Adrenal gland (tissue), 9 donors: ENCODE measurements at regions not wholly inside any gene's neighbourhood (a gene's known extent, or its start where the extent isn't known, plus 50 kb on each side); places are given as distances from the start of the nearest gene placed in this dataset.
"Not testable (repeated sequence)": the region's sequence is repeated elsewhere in the genome, so short reads cannot be mapped to it uniquely, and the experiment has no call there.

ENCODE experiments used
- DNase-seq, 7 donors: peaks; one replicate each; pipeline ENCODE4 v3.0.0-alpha.2; 2019 to 2020
- H3K27ac ChIP-seq, 5 donors: fragments of 200-600 bp; sonication (generic) in 4 of 5; 1 replicate in 3 of 5; 2 replicates in 2 of 5; pipeline versions ENCODE4 v1.5.1 to v1.8.0; 2016 to 2020; ENCODE audit warnings: mild to moderate bottlenecking in 1 of 5
- H3K27me3 ChIP-seq: fragments of 200-600 bp; 2 replicates; pipeline ENCODE4 v1.8.0; 2021
- H3K36me3 ChIP-seq, 2 donors: fragments of 200-600 bp; replicated peaks in 1 of 2; 1 replicate in 1 of 2; 2 replicates in 1 of 2; pipeline versions ENCODE4 v1.5.1 to v1.8.0; 2018 to 2022
- H3K4me1 ChIP-seq, 2 donors: fragments of 200-600 bp; replicated peaks in 1 of 2; 1 replicate in 1 of 2; 2 replicates in 1 of 2; pipeline versions ENCODE4 v1.5.1 to v1.8.0; 2018 to 2021
- H3K4me3 ChIP-seq, 4 donors: fragments of 200-600 bp; sonication (generic) in 3 of 4; one replicate each; pipeline ENCODE4 v1.5.1; 2016 to 2018
- H3K9me3 ChIP-seq, 3 donors: fragments of 200-600 bp; sonication (generic) in 1 of 3; replicated peaks in 1 of 3; 1 replicate in 2 of 3; 2 replicates in 1 of 3; pipeline versions ENCODE4 v1.5.1 to v1.8.0; 2016 to 2021
- CTCF ChIP-seq, 6 experiments: fragments of 450-650 bp in 4 of 6; fragments of 200-600 bp in 2 of 6; sonication (generic) in 1 of 6; IDR thresholded peaks; 1 replicate in 5 of 6; 2 replicates in 1 of 6; pipeline versions ENCODE4 v1.5.1 to v1.8.0; 2016 to 2021; ENCODE audit warnings: antibody characterized with exemption in 6 of 6, mild to moderate bottlenecking in 2 of 6, moderate library complexity in 1 of 6
- POLR2A ChIP-seq, 2 donors: fragments of 450-650 bp; IDR thresholded peaks; one replicate each; pipeline ENCODE4 v1.6.1; 2017; ENCODE audit warnings: antibody characterized with exemption in 2 of 2, mild to moderate bottlenecking in 2 of 2, moderate library complexity in 1 of 2
- WGBS, 4 donors: extraction: QIAGEN DNeasy Blood & Tissue Kit in 2 of 4; methylation state at CpG; one replicate each; pipeline versions ENCODE4 v1.1.5 to v1.1.7; 2013 to 2017; 5-methylcytosine and 5-hydroxymethylcytosine counted together
- intact Hi-C, 2 donors: fragments of 100-400 bp; cut with DNase I; formaldehyde crosslinking; loops; one replicate each; pipeline versions ENCODE4 v1.14.1 to v1.15.0; 2022 to 2023
- donor health status: healthy with polysubstance abuse.
- donor health status: Bipolar disorder and iron deficiency.
- donor health status: DM: yes; HTN: yes; CAD: no.
- donor health status: DM: no; HTN: no; CAD: no.
- donor health status: DM: no; HTN: no; CAD: no.

GRCh38 chr14:97061714-97062113, 264.5 kb downstream of the VRK1 start:
- intact Hi-C loops, result no loop called here
- Histone ChIP-seq H3K36me3 (no peaks in the 10 kb centered on the region), H3K4me1 (no peaks in the 10 kb centered on the region), H3K9me3 (no peaks in the 10 kb centered on the region), H3K27me3 (no peaks in the 10 kb centered on the region), H3K27ac (no peak overlapping the region), H3K4me3 (no peak overlapping the region)
- WGBS, 4 donors, result 85 to 100% (median 91%) methylated on average over 1 of the region's 1 CpG
- no peak for DNase-seq
- TF ChIP-seq POLR2A (IDR thresholded peaks at IDR 0.05), result no peak
- no peak for TF ChIP-seq CTCF (IDR thresholded peaks at IDR 0.05)

GRCh38 chr14:97065305-97066067, 268.3 kb downstream of the VRK1 start:
- WGBS, 4 donors, result 56 to 72% (median 69%) methylated on average over 7 of the region's 7 CpGs
- no peak for TF ChIP-seq POLR2A (IDR thresholded peaks at IDR 0.05)
- TF ChIP-seq CTCF (IDR thresholded peaks at IDR 0.05), result no peak
- Histone ChIP-seq H3K9me3 (no peaks in the 10 kb centered on the region), H3K4me1 (no peaks in the 10 kb centered on the region), H3K27me3 (no peaks in the 10 kb centered on the region), H3K27ac (no peak overlapping the region), H3K36me3 (no peaks in the 10 kb centered on the region), H3K4me3 (no peak overlapping the region)
- intact Hi-C loops, result no loop called here
- DNase-seq, result no peak

- TF ChIP-seq POLR2A (IDR thresholded peaks at IDR 0.05) (no peak), CTCF (IDR thresholded peaks at IDR 0.05) (no peak)
- intact Hi-C loops, result no loop called here
These were observed 269.1 kb downstream of the VRK1 start for GRCh38 chr14:97066068-97066899.

GRCh38 chr14:97068293-97068692, 271.1 kb downstream of the VRK1 start:
- H3K36me3 ChIP-seq, intact Hi-C loops, H3K4me1 ChIP-seq, DNase-seq, H3K27ac ChIP-seq, H3K4me3 ChIP-seq, H3K27me3 ChIP-seq, H3K9me3 ChIP-seq: not testable (repeated sequence)
- WGBS, 4 donors, result 92 to 95% (median 94%) methylated on average over 1 of the region's 1 CpG

More at GRCh38 chr14:97066068-97066899, 269.1 kb downstream of the VRK1 start:
- no peaks in the 10 kb centered on the region for H3K9me3 ChIP-seq
- no peak overlapping the region for H3K4me3 ChIP-seq
- DNase-seq, result no peak
- H3K27ac ChIP-seq, result no peak overlapping the region
- WGBS, 4 donors, result 60 to 70% (median 66%) methylated on average over 6 of the region's 6 CpGs
- H3K27me3 ChIP-seq, result no peaks in the 10 kb centered on the region
- no peaks in the 10 kb centered on the region for H3K4me1 ChIP-seq
- no peaks in the 10 kb centered on the region for H3K36me3 ChIP-seq
